ENCODE measurements at regions not wholly inside any gene's neighbourhood (a gene's known extent, or its start where the extent isn't known, plus 50 kb on each side); places are given as distances from the start of the nearest gene placed in this dataset.

GRCh38 chr7:97270280-97270679 lies 152.8 kb downstream of the SDHAF3 start (continued):
- TF ChIP-seq ATF2 (IDR thresholded peaks at IDR 0.05; ENCODE audit: low read length) (0 out of 2 replicates have a peak, but pooled peaks have one; percentile 22), RELB (IDR thresholded peaks at IDR 0.05; ENCODE audit: low read depth) (peak; percentile 38; the same call in 1 of the 2 replicates), PBX3 (IDR thresholded peaks at IDR 0.05; ENCODE audit: insufficient replicate concordance, low read depth, low read length) (no peak)

GRCh38 chr7:97271619-97272018 lies 154.1 kb downstream of the SDHAF3 start:
- H4K20me1 ChIP-seq (ENCODE audit: control insufficient read depth, insufficient read depth) = no peaks in the 10 kb centered on the region
- peaks cover 6% of the 10 kb centered on the region for H3K4me1 ChIP-seq (ENCODE audit: control insufficient read depth, insufficient read depth, low read length)
- in situ Hi-C loops (cut with MboI) = no loop called here
- H3K27ac ChIP-seq (ENCODE audit: control insufficient read depth, insufficient read depth) = no peak overlapping the region
- SMC1A ChIA-PET (ENCODE audit: uncharacterized antibody, unreplicated experiment) = interaction anchor here (1.2 kb wide), 1 partner anchor 352 kb away, joined by 3 read pairs; no protein-coding TSS in a partner anchor
- no peak overlapping the region for H3K4me3 ChIP-seq
- no peaks in the 10 kb centered on the region for H3K36me3 ChIP-seq (ENCODE audit: control insufficient read depth in 2 of 2, insufficient read depth in 2 of 2, low read length in 1 of 2)
- no peak for FAIRE-seq
- H2AFZ ChIP-seq (ENCODE audit: control insufficient read depth, low read depth, low read length) = no peak overlapping the region
- POLR2A ChIA-PET = no interaction called here
- TF ChIP-seq BCLAF1 (IDR thresholded peaks at IDR 0.05) (no peak), JUNB (IDR thresholded peaks at IDR 0.05) (no peak), ZNF217 (IDR thresholded peaks at IDR 0.05) (no peak)
- no peak overlapping the region for H3K9ac ChIP-seq (ENCODE audit: control insufficient read depth, insufficient read depth, low read length)
- no peaks in the 10 kb centered on the region for H3K27me3 ChIP-seq (replicated peaks in 1 of 2; ENCODE audit: control insufficient read depth in 2 of 2, insufficient read depth in 2 of 2, low read length in 1 of 2)
- CTCF ChIA-PET = no interaction called here
- RAD21 ChIA-PET (ENCODE audit: unreplicated experiment) = no interaction called here
- 40% methylated on average over 4 of the region's 4 CpGs for WGBS (ENCODE audit: insufficient coverage, insufficient replicate concordance, low lambda C conversion rate, missing lambda C conversion rate)
- H3K9me3 ChIP-seq (replicated peaks; ENCODE audit: control insufficient read depth, insufficient read depth, low read length) = no peaks in the 10 kb centered on the region
- no peak overlapping the region for H3K4me2 ChIP-seq (ENCODE audit: control insufficient read depth, insufficient read depth)
- no TSS peak for BruUV-seq (replicated peaks)
- no peak for ATAC-seq
- intact Hi-C loops (cut with micrococcal nuclease; ENCODE audit: unreplicated experiment) = loop anchor here (5.0 kb wide), 1 partner anchor 36 kb away; no protein-coding TSS in a partner anchor
- no peaks in the 10 kb centered on the region for H3K79me2 ChIP-seq (ENCODE audit: control insufficient read depth, insufficient read depth, low read length)
- no peak for DNase-seq (ENCODE audit: low read depth, low spot score)

All from GM12878 (cell line).